IPS-NIHi11 (cell line): ENCODE measurements at regions not wholly inside any gene's neighbourhood (a gene's known extent, or its start where the extent isn't known, plus 50 kb on each side); places are given as distances from the start of the nearest gene placed in this dataset.

Source experiments
- DNase-seq: peaks from one replicate; pipeline ENCODE4 v3.0.0; 2012; ENCODE audit warnings: mixed read lengths, low spot score

DNA sequence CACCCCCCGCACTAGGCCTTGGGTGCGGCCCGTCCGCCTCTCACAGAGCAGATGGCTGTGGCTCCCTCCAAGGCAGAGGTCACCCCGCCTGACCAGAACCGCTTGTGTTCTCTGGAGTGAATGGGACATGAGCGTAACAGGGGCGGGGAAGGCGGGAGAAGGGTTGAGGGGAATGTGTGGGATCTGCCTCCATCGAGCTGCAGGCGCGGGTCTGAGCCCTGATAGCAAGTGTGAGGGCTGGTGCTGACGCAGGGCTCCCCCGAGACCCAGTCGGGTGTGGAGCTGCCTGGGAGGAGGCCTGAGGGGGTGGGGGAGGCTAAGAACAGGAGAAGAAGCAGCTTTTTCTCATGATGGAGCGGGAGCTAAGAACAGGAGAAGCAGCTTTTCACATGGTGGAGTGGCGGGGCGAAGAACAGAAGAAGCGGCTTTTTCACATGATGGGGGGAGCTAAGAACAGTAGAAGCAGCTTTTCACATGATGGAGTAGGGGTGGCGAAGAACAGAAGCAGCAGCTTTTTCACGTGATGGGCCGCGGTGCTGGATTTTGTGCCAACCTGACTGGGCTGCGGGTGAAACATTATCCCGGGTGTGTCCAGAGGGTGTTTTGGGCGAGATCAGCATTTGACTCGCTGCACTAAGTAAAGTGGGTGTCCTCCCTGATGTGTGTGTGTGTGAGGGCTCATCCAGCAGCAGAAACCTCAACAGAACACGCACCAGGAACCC, 169.3 kb downstream of the TTLL2 start:
- no peak for DNase-seq

GRCh38 chr6:167494698-167495435, 170.0 kb downstream of the TTLL2 start:
- no peak for DNase-seq

DNA sequence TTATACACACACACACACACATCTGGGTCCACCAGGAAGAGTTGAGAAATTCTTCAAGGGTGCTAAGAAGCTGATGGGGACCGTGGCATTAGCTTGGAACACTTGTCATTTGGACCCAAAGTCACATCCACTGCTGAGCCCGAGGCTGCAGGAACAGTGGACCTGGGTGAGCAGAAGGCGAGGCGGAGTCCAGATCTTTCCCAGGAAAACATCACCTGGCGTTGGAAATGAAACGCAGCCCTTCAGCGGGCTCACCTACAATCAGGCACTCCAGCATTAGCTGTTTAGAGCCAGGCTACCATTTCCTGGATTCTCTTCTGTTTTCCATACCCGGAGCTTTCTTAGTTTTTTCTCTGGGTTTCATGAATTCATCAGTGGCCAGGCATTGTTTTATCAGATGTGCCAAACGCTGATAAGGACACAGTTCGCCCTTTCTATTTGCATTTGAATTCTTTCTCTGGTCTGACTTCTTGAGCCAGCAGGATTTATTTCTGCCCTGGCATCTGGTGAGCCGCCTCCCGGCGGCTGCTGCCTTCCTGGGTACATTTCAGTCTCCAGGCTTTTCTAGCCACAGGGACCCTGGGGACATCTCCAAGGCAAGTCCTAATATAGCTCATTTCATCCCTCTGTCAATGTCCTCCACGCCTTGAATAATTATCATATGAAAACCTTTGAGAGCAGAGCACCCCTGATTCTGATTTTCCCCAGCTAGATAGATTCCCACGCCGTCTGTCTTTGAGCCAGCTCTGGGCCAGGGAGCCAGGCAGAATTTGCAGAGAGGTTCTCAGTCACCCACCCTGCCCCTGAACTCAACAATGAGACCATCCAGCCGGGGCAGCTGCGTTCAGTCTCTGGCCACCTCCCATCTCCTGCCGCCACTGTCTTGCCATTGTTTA, 170.9 kb downstream of the TTLL2 start:
- DNase-seq, result no peak

- DNase-seq, result no peak
Observed at GRCh38 chr6:167496707-167497106, 171.8 kb downstream of the TTLL2 start.

- DNase-seq, result no peak
Observed at GRCh38 chr6:167497428-167498056, 172.7 kb downstream of the TTLL2 start.

DNA sequence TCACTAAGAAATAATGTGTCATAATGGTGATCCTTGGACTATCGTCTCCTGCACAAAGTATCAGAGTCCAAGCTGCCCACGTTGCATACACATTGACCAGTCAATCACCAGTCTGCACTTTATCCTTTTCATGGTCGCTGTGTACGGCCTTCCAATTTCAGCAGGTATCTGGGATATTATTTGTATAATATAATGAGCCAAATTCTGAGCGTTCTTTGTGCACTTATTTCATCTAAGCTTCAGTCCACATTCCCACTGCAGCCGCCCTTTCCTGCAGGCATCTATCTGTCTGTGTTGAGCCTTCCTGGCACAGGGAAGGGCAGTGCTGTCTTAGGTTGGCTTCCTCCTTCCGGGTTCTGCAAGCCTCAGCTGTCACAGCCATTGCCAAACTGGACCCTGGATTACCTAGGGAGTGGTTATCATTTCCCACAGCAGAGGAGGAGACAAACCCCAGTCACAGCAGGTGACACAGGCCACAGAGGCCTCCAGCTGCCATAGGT, 174.3 kb downstream of the TTLL2 start:
- no peak for DNase-seq

GRCh38 chr6:167500961-167501360, 176.1 kb downstream of the TTLL2 start:
- no peak for DNase-seq

- peak; percentile 79 for DNase-seq
Observed at GRCh38 chr6:167501831-167502385, 177.0 kb downstream of the TTLL2 start.

- no peak for DNase-seq
Observed at GRCh38 chr6:167502471-167502870, 177.6 kb downstream of the TTLL2 start.

- no peak for DNase-seq
Observed at GRCh38 chr6:167504385-167504961, 179.6 kb downstream of the TTLL2 start.

DNA sequence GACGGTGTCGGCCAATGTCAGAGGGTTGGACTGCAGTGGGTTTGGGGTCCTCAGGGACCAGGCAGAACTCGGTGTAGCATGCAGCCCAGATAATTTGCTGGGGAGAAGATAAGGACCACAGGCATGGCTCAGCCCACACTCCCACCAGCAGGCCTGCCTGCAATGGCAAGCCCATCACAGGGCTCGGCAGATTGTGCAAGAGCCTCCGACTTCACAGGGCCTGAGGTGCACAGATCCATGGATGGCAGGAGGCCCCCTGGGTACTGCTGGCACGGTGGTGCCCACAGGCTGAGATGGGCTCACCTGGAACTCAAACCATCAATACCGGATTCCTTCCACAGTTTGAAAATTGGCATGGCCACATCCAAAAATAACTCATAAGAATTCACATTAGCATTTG, 180.3 kb downstream of the TTLL2 start:
- no peak for DNase-seq

DNA sequence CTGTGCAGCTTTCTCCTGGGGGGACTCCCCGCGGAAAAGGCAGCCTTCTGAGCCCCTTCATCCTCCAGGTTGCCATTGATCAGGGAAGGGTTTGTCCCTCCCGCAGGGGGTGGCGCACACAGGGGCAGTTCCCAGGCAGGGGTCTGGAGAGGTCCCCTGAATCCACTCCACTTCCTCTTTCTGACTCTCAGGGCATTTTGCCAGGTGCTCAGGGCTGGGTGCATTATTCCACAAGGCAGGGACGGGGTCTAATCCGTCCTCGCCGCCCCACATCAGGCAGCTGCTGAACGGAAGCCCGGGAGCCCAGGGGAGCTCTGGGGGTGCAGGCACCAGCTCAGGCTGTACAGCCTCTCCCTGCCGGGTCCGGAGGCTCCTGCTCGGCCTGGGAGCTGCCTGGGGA, 180.9 kb downstream of the TTLL2 start:
- DNase-seq, result no peak

DNA sequence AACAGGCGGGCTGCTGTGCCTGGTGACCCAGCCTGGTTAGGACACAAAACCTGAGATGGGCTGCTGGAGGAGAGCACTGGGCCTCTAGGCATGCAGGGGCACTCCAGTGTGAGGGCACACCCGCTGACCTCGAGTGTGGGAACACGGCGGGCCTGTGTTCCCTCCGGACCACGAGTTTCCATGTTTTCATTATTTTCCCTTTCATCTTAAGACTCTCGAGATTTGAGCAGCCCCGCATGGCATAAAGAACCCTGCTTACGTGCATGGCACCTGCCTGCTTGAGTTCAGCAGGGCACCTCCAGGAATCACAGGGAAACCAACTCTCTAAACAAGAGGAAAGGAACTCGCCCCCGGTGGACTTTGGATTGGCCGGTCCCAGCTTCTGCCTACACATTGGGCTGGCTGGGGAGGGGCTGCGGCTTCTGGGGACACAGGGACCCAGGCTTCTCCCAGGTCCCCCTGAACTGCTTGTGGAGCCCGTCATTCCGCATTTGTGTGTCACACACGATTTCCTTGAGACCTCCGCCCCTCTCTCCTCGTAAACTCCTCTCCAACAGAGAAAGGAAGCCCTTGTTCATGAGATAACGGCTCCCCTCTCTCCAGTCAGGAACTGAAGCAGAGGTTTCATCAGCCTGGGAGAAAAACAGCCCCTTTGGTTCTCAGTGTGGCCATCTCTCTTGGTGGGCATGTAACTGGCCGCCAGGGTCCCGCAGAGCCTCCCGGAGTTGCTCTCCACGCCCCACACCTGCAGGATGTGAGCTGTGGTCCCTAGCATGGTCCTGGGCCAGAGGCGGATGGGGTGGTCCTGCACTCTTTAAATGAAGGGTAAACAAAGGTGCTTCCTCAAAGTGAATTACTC, 181.8 kb downstream of the TTLL2 start:
- no peak for DNase-seq

DNA sequence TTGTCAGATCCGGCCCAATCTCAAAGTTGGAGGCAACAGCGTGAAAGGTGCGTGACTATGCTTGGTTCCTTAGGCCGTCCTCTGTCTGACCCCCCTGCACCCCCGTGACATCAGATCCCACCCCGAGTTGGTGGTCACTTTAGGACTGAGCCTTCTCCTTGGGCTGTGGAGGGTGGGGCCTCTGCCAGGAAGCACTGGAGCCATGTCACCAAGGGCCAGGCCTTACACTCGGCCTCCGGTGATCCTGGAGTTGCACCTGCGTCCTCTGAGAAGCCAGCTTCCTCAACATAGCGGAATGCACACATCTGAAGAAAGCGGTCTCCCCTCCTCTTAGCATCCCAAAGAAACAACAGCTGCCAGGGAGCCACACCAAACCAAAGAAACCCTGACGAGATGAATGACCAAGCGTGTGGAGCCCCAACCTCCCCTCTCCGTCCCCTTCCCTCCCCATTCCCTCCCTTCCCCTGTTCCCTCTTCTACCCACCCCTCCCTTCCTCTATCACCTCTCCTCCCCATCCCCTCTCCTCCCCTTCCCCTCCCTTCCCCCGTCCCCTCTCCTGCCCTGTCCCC, 182.6 kb downstream of the TTLL2 start:
- DNase-seq, result no peak

GRCh38 chr6:167508919-167509852, 184.3 kb downstream of the TTLL2 start:
- no peak for DNase-seq

- DNase-seq, result no peak
Observed at GRCh38 chr6:167509853-167510220, 185.0 kb downstream of the TTLL2 start.

GRCh38 chr6:167510648-167511047, 185.8 kb downstream of the TTLL2 start:
- no peak for DNase-seq

- no peak for DNase-seq
Observed at GRCh38 chr6:167512696-167513375, 187.9 kb downstream of the TTLL2 start.
